ENCODE measurements at regions not wholly inside any gene's neighbourhood (a gene's known extent, or its start where the extent isn't known, plus 50 kb on each side); places are given as distances from the start of the nearest gene placed in this dataset.

DNA sequence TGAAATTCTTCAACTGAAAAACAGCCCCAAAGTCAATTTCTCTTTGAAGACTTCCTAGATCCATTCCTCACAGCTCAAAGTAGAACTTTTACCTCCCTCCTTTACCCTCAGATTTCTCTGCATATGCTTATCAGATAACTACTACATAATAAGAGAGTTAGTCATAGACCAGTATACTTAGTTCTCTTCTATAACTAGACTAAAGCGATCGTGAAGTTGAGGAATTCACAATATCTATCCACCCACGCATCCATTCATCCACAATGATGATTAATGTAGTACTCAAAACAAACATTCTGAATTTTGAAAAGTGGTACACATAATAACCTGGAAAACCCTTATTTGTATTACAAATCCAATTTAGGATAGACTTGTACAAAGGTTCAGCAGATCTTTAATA is 800.9 kb upstream of the TENM4 start:
- H3K27me3 ChIP-seq: no peaks in the 10 kb centered on the region
- TF ChIP-seq, protein P1, sequence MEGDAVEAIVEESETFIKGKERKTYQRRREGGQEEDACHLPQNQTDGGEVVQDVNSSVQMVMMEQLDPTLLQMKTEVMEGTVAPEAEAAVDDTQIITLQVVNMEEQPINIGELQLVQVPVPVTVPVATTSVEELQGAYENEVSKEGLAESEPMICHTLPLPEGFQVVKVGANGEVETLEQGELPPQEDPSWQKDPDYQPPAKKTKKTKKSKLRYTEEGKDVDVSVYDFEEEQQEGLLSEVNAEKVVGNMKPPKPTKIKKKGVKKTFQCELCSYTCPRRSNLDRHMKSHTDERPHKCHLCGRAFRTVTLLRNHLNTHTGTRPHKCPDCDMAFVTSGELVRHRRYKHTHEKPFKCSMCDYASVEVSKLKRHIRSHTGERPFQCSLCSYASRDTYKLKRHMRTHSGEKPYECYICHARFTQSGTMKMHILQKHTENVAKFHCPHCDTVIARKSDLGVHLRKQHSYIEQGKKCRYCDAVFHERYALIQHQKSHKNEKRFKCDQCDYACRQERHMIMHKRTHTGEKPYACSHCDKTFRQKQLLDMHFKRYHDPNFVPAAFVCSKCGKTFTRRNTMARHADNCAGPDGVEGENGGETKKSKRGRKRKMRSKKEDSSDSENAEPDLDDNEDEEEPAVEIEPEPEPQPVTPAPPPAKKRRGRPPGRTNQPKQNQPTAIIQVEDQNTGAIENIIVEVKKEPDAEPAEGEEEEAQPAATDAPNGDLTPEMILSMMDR (IDR thresholded peaks at IDR 0.05): no peak
- no peak for DNase-seq
- intact Hi-C loops (cut with DNase I; ENCODE audit: low total_unique reads): no loop called here
- H3K4me1 ChIP-seq: no peaks in the 10 kb centered on the region
- H3K27ac ChIP-seq: no peak overlapping the region
- H3K36me3 ChIP-seq: no peaks in the 10 kb centered on the region
- H3K9me3 ChIP-seq: no peaks in the 10 kb centered on the region
- H3K4me3 ChIP-seq: no peak overlapping the region

DNA sequence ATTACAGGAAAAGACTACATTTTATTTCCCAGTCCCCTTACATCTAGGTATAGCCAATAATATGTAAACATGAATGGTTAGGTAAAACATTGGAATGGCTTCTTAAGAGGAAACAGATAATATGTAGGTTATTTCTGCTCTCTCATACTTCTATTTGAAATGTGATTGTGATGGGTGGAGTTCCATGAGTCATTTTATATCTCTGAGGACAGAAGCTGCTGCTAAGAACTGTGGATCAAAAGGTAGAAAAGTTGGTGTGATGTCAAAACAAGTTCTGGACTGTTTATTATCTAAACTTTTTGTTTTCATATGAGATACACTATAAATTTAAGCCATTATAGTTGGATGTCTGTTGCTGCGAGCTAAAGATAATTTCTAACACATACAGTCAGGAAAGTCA is 799.4 kb upstream of the TENM4 start:
- Histone ChIP-seq H3K9me3 (peaks cover 0 to 4% (median 0%) of the 10 kb centered on the region in 3 donors), H3K36me3 (no peaks in the 10 kb centered on the region), H3K4me1 (no peaks in the 10 kb centered on the region), H3K27ac (no peak overlapping the region), H3K4me3 (no peak overlapping the region), H3K27me3 (no peaks in the 10 kb centered on the region)
- intact Hi-C loops (cut with DNase I; ENCODE audit: low total_unique reads): no loop called here
- DNase-seq: no peak
- TF ChIP-seq, protein P1 (IDR thresholded peaks at IDR 0.05): no peak

DNA sequence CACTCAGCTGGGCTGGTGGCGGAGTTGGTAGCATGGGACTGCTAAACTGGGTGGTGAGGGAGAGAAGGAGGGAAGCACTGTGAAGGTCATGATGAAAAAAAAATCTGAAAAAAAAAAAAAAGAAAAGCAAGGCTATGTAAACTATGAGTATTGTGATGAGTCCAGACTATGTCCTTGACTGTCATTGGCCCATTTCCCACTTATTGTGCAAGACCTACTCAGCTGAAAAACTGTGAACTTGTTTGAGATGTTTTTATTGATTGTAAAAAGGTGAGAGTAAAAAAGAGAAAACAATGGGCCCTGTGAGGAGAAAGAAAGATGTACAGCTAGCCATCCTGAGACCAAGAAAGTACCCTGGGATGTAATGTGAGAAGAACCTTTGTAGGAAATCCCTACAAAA is 798.4 kb upstream of the TENM4 start:
- Histone ChIP-seq H3K4me1 (no peaks in the 10 kb centered on the region), H3K36me3 (no peaks in the 10 kb centered on the region), H3K27ac (no peak overlapping the region), H3K9me3 (peaks cover 0 to 10% (median 6%) of the 10 kb centered on the region in 3 donors), H3K27me3 (no peaks in the 10 kb centered on the region), H3K4me3 (no peak overlapping the region)
- DNase-seq: no peak
- TF ChIP-seq, protein P1 (IDR thresholded peaks at IDR 0.05): no peak
- intact Hi-C loops (cut with DNase I; ENCODE audit: low total_unique reads): no loop called here

DNA sequence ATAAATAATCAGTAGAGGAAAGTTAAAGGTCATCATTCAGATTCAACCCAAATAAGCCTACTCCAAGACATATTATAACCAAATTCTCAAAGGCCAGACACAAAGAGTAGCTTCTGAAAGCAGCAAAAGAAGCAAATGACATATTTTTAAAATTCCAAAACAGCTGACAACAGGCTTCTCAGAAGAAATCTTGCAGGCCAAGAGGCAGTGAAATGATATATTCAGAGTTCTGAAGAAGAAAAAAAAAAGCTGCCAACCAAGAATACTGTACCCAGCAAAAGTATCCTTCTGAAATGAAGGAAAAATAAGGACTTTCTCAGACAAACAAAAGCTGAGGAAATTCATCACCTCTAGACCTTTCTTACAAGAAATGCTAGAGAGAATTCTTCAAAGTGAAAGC is 787.1 kb upstream of the TENM4 start:
- Histone ChIP-seq H3K4me1 (no peaks in the 10 kb centered on the region), H3K27me3 (no peaks in the 10 kb centered on the region), H3K36me3 (no peaks in the 10 kb centered on the region), H3K27ac (no peak overlapping the region), H3K9me3 (peaks cover 5 to 23% (median 8%) of the 10 kb centered on the region in 3 donors), H3K4me3 (no peak overlapping the region)
- TF ChIP-seq, protein P1 (IDR thresholded peaks at IDR 0.05): no peak
- DNase-seq: no peak
- intact Hi-C loops (cut with DNase I; ENCODE audit: low total_unique reads): no loop called here

DNA sequence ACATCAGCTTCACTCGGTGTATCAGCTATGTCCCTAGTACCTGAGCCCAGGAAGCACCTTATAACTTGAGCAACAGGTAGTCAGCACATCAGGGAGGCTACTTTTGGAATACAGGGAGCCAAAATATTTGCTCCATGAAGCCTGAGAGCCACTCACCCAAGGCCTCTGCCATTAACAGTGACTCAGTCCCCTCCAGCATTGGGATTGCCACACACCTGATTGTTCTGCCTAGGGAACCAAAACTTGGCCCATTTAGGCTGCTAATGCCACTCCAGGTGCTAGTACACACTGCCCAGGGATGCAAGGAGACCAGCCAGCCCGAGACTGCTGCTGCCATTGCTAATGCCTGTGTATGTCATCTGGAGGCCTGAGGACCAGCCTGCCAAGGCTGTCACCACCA is 773.6 kb upstream of the TENM4 start:
- Histone ChIP-seq H3K4me3 (no peak overlapping the region), H3K36me3 (no peaks in the 10 kb centered on the region), H3K27ac (no peak overlapping the region), H3K27me3 (no peaks in the 10 kb centered on the region), H3K9me3 (no peaks in the 10 kb centered on the region), H3K4me1 (no peaks in the 10 kb centered on the region)
- TF ChIP-seq, protein P1 (IDR thresholded peaks at IDR 0.05): no peak
- no peak for DNase-seq
- intact Hi-C loops (cut with DNase I; ENCODE audit: low total_unique reads): no loop called here

DNA sequence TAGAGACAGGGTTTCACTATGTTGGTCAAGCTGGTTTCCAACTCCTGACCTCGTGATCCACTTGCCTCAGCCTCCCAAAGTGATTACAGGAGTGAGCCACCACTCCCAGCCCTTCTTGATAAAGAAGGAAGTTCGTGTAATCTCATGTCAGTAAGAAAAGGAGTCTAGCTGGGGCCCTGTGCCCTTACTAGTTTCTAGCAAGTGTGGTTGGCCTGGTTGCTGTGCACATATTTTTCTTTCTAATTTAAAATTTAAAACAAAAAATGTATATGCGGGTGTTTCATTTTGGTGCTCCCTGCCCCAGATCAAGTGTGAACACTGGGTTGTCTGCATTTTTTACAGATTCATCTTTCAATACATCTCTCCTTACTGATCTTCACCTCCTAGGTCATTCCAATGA is 770.8 kb upstream of the TENM4 start:
- TF ChIP-seq, protein P1 (IDR thresholded peaks at IDR 0.05): no peak

More for the DNA sequence above, 770.8 kb upstream of the TENM4 start:
- Histone ChIP-seq H3K4me1 (no peaks in the 10 kb centered on the region), H3K27ac (no peak overlapping the region), H3K36me3 (no peaks in the 10 kb centered on the region), H3K4me3 (no peak overlapping the region), H3K9me3 (no peaks in the 10 kb centered on the region), H3K27me3 (no peaks in the 10 kb centered on the region)
- intact Hi-C loops (cut with DNase I; ENCODE audit: low total_unique reads): no loop called here
- DNase-seq: no peak

Data from tibial artery (tissue), 4 donors.